ENCODE measurements at regions not wholly inside any gene's neighbourhood (a gene's known extent, or its start where the extent isn't known, plus 50 kb on each side); places are given as distances from the start of the nearest gene placed in this dataset.

DNA sequence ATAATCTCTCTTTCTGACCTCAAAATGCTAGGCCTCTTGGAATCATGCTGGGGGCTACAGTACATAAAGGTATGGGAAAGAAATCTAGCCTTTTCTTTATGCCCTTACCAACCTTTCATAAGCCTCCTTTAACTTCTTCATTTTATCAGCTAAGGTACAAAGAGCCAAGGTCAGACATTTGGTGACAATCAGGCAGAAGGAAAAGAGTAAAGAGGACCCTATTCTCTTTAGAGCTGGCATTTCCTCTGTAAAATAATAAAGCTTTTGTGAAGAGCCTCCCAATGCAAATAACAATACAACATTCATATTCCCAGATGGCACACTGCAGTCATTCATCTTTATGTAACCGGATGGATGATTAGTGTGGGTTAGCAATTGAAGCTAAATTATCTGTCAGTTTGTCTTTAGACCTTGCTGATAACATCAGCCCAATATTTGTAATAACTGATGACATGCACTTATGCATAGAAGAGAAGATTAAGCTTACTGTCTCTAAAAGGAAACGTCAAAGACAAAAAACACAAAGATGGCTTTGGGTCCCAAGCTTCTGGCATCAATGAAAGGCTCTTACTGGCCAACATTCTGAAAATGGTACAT lies 163.1 kb downstream of the IBTK start:
- intact Hi-C loops (cut with DNase I; ENCODE audit: low total_unique reads): no loop called here
- H3K27ac ChIP-seq: no peak overlapping the region
- H3K4me3 ChIP-seq: no peak overlapping the region
- H3K4me1 ChIP-seq: no peaks in the 10 kb centered on the region
- no peaks in the 10 kb centered on the region for H3K36me3 ChIP-seq
- TF ChIP-seq POLR2AphosphoS5 (IDR thresholded peaks at IDR 0.05) (no peak), POLR2A (IDR thresholded peaks at IDR 0.05) (no peak), EP300 (IDR thresholded peaks at IDR 0.05) (no peak)
- TF ChIP-seq, protein P1, sequence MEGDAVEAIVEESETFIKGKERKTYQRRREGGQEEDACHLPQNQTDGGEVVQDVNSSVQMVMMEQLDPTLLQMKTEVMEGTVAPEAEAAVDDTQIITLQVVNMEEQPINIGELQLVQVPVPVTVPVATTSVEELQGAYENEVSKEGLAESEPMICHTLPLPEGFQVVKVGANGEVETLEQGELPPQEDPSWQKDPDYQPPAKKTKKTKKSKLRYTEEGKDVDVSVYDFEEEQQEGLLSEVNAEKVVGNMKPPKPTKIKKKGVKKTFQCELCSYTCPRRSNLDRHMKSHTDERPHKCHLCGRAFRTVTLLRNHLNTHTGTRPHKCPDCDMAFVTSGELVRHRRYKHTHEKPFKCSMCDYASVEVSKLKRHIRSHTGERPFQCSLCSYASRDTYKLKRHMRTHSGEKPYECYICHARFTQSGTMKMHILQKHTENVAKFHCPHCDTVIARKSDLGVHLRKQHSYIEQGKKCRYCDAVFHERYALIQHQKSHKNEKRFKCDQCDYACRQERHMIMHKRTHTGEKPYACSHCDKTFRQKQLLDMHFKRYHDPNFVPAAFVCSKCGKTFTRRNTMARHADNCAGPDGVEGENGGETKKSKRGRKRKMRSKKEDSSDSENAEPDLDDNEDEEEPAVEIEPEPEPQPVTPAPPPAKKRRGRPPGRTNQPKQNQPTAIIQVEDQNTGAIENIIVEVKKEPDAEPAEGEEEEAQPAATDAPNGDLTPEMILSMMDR (IDR thresholded peaks at IDR 0.05): no peak
- no peaks in the 10 kb centered on the region for H3K27me3 ChIP-seq
- WGBS, 5 donors: 70 to 83% (median 74%) methylated on average over 2 of the region's 2 CpGs
- H3K9me3 ChIP-seq: no peaks in the 10 kb centered on the region
- no peak for DNase-seq

DNA sequence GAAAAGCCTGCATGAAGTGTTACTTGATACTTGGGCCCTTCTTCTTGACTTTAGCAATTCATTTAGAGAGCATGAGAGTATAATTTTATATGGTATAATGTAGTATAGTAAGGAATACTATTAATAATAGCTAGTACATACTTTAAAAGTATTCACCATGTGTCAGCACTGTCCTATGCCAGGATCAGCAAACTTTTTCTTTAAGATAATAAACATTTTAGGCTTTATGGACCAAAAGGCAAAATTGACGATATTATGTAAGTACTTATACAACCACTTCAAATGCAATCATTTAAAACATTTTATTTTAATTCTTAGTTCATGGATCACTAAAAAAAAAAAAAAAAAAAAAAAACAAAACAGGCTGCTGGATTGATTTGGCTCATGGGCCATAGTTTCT lies 163.9 kb downstream of the IBTK start:
- no peaks in the 10 kb centered on the region for H3K4me1 ChIP-seq
- intact Hi-C loops (cut with DNase I; ENCODE audit: low total_unique reads): no loop called here

GRCh38 chr6:82080767-82081166 lies 166.8 kb downstream of the IBTK start:
- H3K27me3 ChIP-seq: no peaks in the 10 kb centered on the region
- TF ChIP-seq, protein P1 (IDR thresholded peaks at IDR 0.05): no peak
- TF ChIP-seq POLR2AphosphoS5 (IDR thresholded peaks at IDR 0.05) (no peak), POLR2A (IDR thresholded peaks at IDR 0.05) (no peak), EP300 (IDR thresholded peaks at IDR 0.05) (no peak)
- DNase-seq: no peak
- peaks cover 0 to 11% (median 4%) of the 10 kb centered on the region in 4 donors for H3K4me1 ChIP-seq
- H3K27ac ChIP-seq: no peak overlapping the region
- intact Hi-C loops (cut with DNase I; ENCODE audit: low total_unique reads): no loop called here
- WGBS, 5 donors: 40 to 57% (median 52%) methylated on average over 1 of the region's 1 CpG
- H3K9me3 ChIP-seq: no peaks in the 10 kb centered on the region
- no peak overlapping the region for H3K4me3 ChIP-seq
- H3K36me3 ChIP-seq: no peaks in the 10 kb centered on the region

More for the DNA sequence above, 163.9 kb downstream of the IBTK start:
- H3K36me3 ChIP-seq: no peaks in the 10 kb centered on the region
- no peak overlapping the region for H3K27ac ChIP-seq
- 94 to 99% (median 96%) methylated on average over 1 of the region's 1 CpG for WGBS, 5 donors
- no peak overlapping the region for H3K4me3 ChIP-seq
- no peaks in the 10 kb centered on the region for H3K27me3 ChIP-seq
- no peak for DNase-seq
- TF ChIP-seq, protein P1 (IDR thresholded peaks at IDR 0.05): no peak
- TF ChIP-seq POLR2A (IDR thresholded peaks at IDR 0.05) (no peak), POLR2AphosphoS5 (IDR thresholded peaks at IDR 0.05) (no peak), EP300 (IDR thresholded peaks at IDR 0.05) (no peak)
- no peaks in the 10 kb centered on the region for H3K9me3 ChIP-seq

DNA sequence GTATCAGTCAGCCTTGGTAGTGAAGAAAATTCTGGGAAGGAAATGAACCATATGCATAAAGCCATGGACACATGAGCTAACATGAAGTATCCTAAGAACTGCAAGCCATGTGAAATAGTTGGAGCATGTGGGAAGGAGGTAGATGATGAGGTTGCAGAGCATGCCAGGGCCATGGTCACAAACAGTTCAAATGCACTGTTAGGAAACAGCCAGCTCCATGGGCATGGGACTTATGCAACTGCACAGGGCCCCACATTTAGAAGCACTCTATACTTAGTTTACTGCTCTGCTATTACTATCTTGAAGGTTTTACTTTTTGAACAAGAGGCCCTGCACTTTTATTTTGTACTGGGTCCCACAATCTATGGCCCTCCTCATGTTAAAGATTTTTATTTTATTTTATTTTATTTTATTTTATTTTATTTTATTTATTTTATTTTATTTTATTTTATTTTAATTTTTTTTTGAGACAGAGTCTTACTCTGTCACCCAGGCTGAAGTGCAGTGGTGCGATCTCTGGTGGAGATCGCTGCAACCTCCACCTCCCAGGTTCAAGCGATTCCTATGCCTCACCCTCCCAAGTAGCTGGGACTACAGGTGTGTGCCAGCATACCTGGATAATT lies 169.1 kb downstream of the IBTK start:
- intact Hi-C loops (cut with DNase I; ENCODE audit: low total_unique reads): no loop called here
- DNase-seq: no peak

More for the DNA sequence above, 169.1 kb downstream of the IBTK start:
- WGBS, 5 donors: 95 to 100% (median 98%) methylated on average over 3 of the region's 3 CpGs
- no peaks in the 10 kb centered on the region for H3K9me3 ChIP-seq
- no peaks in the 10 kb centered on the region for H3K27me3 ChIP-seq
- no peak overlapping the region for H3K4me3 ChIP-seq
- TF ChIP-seq EP300 (IDR thresholded peaks at IDR 0.05): no peak
- TF ChIP-seq POLR2AphosphoS5 (IDR thresholded peaks at IDR 0.05): no peak
- TF ChIP-seq, protein P1 (IDR thresholded peaks at IDR 0.05): no peak
- TF ChIP-seq POLR2A (IDR thresholded peaks at IDR 0.05): no peak
- no peak overlapping the region for H3K27ac ChIP-seq
- peaks cover 0 to 11% (median 4%) of the 10 kb centered on the region in 4 donors for H3K4me1 ChIP-seq
- no peaks in the 10 kb centered on the region for H3K36me3 ChIP-seq
